Loucy (cell line): ENCODE measurements at regions not wholly inside any gene's neighbourhood (a gene's known extent, or its start where the extent isn't known, plus 50 kb on each side); places are given as distances from the start of the nearest gene placed in this dataset.

Source experiments
- H2AFZ ChIP-seq: fragments of 200-600 bp; sonication (generic); 2 replicates; pipeline ENCODE4 v1.6.0; 2016; ENCODE audit warnings: antibody characterized with exemption, mild to moderate bottlenecking, low read length, moderate library complexity
- H3F3A ChIP-seq: fragments of 200-600 bp; 2 replicates; pipeline ENCODE4 v1.6.0; 2016; ENCODE audit warnings: antibody characterized with exemption, low read depth, mild to moderate bottlenecking
- H3K27me3 ChIP-seq: fragments of 200-600 bp; sonication (generic); 2 replicates; pipeline ENCODE4 v1.6.1; 2014; ENCODE audit warnings: low read length, mild to moderate bottlenecking; ENCODE audit not compliant: insufficient read depth, poor library complexity, severe bottlenecking
- H3K36me3 ChIP-seq: fragments of 200-600 bp; sonication (generic); 2 replicates; pipeline ENCODE4 v1.6.1; 2016; ENCODE audit warnings: low read length; ENCODE audit not compliant: insufficient read depth
- H3K4me1 ChIP-seq: fragments of 200-600 bp; sonication (generic); 2 replicates; pipeline ENCODE4 v1.5.1; 2014; ENCODE audit warnings: low read length, mild to moderate bottlenecking; ENCODE audit not compliant: insufficient read depth, poor library complexity, severe bottlenecking
- H3K4me2 ChIP-seq: fragments of 200-600 bp; sonication (generic); 2 replicates; pipeline ENCODE4 v1.6.0; 2014; ENCODE audit warnings: antibody characterized with exemption, low read length, low read depth, mild to moderate bottlenecking; ENCODE audit not compliant: poor library complexity, severe bottlenecking
- H3K4me3 ChIP-seq: fragments of 200-600 bp; sonication (generic); 2 replicates; pipeline ENCODE4 v1.5.1; 2014; ENCODE audit warnings: low read length, mild to moderate bottlenecking, mixed read lengths; ENCODE audit not compliant: poor library complexity, severe bottlenecking
- H3K79me2 ChIP-seq: fragments of 200-600 bp; sonication (generic); 2 replicates; pipeline ENCODE4 v1.6.1; 2014; ENCODE audit warnings: low read length; ENCODE audit not compliant: insufficient read depth
- H3K9ac ChIP-seq: fragments of 200-600 bp; sonication (generic); 2 replicates; pipeline ENCODE4 v1.6.0; 2014; ENCODE audit warnings: mild to moderate bottlenecking, low read depth, low read length, moderate library complexity; ENCODE audit not compliant: poor library complexity, severe bottlenecking
- H3K9me2 ChIP-seq: fragments of 200-600 bp; sonication (generic); replicated peaks from 2 replicates; pipeline ENCODE4 v1.6.1; 2016; ENCODE audit warnings: low read depth, low read length, mixed read lengths
- H3K9me3 ChIP-seq: fragments of 200-600 bp; sonication (generic); 2 replicates; pipeline ENCODE4 v1.6.1; 2014; ENCODE audit warnings: mild to moderate bottlenecking, antibody characterized with exemption, low read length, low read depth; ENCODE audit not compliant: insufficient read depth
- H4K20me1 ChIP-seq: fragments of 200-600 bp; sonication (generic); 2 replicates; pipeline ENCODE4 v1.6.0; 2014; ENCODE audit warnings: antibody characterized with exemption, low read length, mild to moderate bottlenecking; ENCODE audit not compliant: insufficient read depth, poor library complexity, severe bottlenecking
- CTCF ChIP-seq: fragments of 200-600 bp; sonication (generic); conservative IDR thresholded peaks from 2 replicates; pipeline ENCODE4 v1.5.1; 2014; ENCODE audit warnings: mild to moderate bottlenecking, antibody characterized with exemption, low read length
- EZH2phosphoT487 ChIP-seq: fragments of 200-600 bp; IDR thresholded peaks from 2 replicates; pipeline ENCODE4 v1.6.1; 2018; ENCODE audit warnings: antibody characterized with exemption, mild to moderate bottlenecking, moderate library complexity, borderline replicate concordance

- Histone ChIP-seq H3F3A (no peaks in the 10 kb centered on the region), H3K4me2 (no peak overlapping the region)
- TF ChIP-seq CTCF (no peak), EZH2phosphoT487 (no peak)
These were observed 159.9 kb upstream of the CCNH start for GRCh38 chr5:87572611-87573010.

GRCh38 chr5:87572090-87572489 is 159.4 kb upstream of the CCNH start:
- Histone ChIP-seq H3K9ac (no peak overlapping the region), H3K4me3 (no peak overlapping the region), H3K79me2 (no peaks in the 10 kb centered on the region), H3K4me1 (no peaks in the 10 kb centered on the region), H3K4me2 (no peak overlapping the region), H2AFZ (no peak overlapping the region), H3K36me3 (no peaks in the 10 kb centered on the region), H3K9me3 (no peaks in the 10 kb centered on the region), H3K9me2 (no peaks in the 10 kb centered on the region), H3K27me3 (no peaks in the 10 kb centered on the region), H4K20me1 (no peaks in the 10 kb centered on the region), H3F3A (no peaks in the 10 kb centered on the region)
- TF ChIP-seq EZH2phosphoT487: no peak
- TF ChIP-seq CTCF: no peak

More at GRCh38 chr5:87572611-87573010, 159.9 kb upstream of the CCNH start:
- no peaks in the 10 kb centered on the region for H3K9me3 ChIP-seq
- H3K27me3 ChIP-seq: no peaks in the 10 kb centered on the region
- H3K9me2 ChIP-seq: no peaks in the 10 kb centered on the region
- no peak overlapping the region for H3K4me3 ChIP-seq
- H4K20me1 ChIP-seq: no peaks in the 10 kb centered on the region
- no peaks in the 10 kb centered on the region for H3K79me2 ChIP-seq
- H3K9ac ChIP-seq: no peak overlapping the region
- H3K4me1 ChIP-seq: no peaks in the 10 kb centered on the region
- no peak overlapping the region for H2AFZ ChIP-seq
- no peaks in the 10 kb centered on the region for H3K36me3 ChIP-seq

GRCh38 chr5:87570366-87570765 is 157.6 kb upstream of the CCNH start:
- H3K9ac ChIP-seq: no peak overlapping the region
- no peak for TF ChIP-seq EZH2phosphoT487
- no peak for TF ChIP-seq CTCF

More at GRCh38 chr5:87570366-87570765, 157.6 kb upstream of the CCNH start:
- Histone ChIP-seq H3K36me3 (no peaks in the 10 kb centered on the region), H4K20me1 (no peaks in the 10 kb centered on the region), H3K9me2 (no peaks in the 10 kb centered on the region), H3K4me2 (no peak overlapping the region), H3K4me3 (no peak overlapping the region), H3K4me1 (no peaks in the 10 kb centered on the region), H3K27me3 (no peaks in the 10 kb centered on the region), H2AFZ (no peak overlapping the region), H3K79me2 (no peaks in the 10 kb centered on the region), H3F3A (no peaks in the 10 kb centered on the region), H3K9me3 (no peaks in the 10 kb centered on the region)
